ENCODE measurements at regions not wholly inside any gene's neighbourhood (a gene's known extent, or its start where the extent isn't known, plus 50 kb on each side); places are given as distances from the start of the nearest gene placed in this dataset.

DNA sequence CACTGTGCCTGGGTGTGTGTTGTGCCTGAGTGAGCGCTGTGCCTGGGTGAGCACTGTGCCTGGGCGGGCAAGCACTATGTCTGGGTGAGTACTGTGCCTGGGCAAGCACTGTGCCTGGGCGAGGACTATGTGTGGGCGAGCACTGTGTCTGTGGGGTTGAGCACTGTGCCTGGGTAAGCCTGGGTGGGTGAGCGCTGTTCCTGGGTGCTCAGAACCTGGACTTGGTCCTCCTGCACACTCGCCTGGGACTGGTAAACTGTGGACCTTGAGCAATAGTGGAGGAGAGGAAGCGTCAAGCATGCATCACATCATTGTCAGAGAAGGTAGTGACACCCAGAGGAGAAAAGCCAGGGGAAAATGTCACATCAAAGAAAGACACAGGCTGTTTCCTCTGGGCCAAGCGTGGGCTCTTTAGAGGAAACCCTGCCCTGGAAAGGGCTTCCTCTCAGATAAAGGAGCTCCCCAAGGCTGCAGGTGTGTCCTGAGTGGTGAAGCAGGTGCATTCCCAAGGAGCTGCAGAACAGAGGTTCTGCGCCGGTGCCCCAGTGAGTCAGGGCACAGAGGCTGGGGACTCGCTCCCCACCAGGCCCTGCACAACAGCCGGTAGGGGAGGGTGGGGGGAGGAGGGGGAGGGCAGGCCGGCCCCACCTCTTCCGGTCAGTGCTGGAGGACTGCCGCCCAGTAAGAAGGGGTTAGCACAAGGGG is 141.2 kb downstream of the TEX29 start:
- 44 to 61% (median 50%) methylated on average over 7 to 15 of the region's 15 CpGs for WGBS, 5 donors
- TF ChIP-seq EP300 (IDR thresholded peaks at IDR 0.05) (no peak), POLR2AphosphoS5 (IDR thresholded peaks at IDR 0.05) (no peak), POLR2A (IDR thresholded peaks at IDR 0.05) (no peak)
- TF ChIP-seq, protein P1, sequence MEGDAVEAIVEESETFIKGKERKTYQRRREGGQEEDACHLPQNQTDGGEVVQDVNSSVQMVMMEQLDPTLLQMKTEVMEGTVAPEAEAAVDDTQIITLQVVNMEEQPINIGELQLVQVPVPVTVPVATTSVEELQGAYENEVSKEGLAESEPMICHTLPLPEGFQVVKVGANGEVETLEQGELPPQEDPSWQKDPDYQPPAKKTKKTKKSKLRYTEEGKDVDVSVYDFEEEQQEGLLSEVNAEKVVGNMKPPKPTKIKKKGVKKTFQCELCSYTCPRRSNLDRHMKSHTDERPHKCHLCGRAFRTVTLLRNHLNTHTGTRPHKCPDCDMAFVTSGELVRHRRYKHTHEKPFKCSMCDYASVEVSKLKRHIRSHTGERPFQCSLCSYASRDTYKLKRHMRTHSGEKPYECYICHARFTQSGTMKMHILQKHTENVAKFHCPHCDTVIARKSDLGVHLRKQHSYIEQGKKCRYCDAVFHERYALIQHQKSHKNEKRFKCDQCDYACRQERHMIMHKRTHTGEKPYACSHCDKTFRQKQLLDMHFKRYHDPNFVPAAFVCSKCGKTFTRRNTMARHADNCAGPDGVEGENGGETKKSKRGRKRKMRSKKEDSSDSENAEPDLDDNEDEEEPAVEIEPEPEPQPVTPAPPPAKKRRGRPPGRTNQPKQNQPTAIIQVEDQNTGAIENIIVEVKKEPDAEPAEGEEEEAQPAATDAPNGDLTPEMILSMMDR (IDR thresholded peaks at IDR 0.05): no peak
- DNase-seq: no peak
- H3K4me1 ChIP-seq: peaks cover 0 to 3% (median 0%) of the 10 kb centered on the region in 4 donors
- H3K36me3 ChIP-seq: no peaks in the 10 kb centered on the region
- intact Hi-C loops (cut with DNase I; ENCODE audit: low total_unique reads): no loop called here
- peaks cover 0 to 79% (median 8%) of the 10 kb centered on the region in 3 donors for H3K27me3 ChIP-seq
- H3K4me3 ChIP-seq: no peak overlapping the region
- no peak overlapping the region for H3K27ac ChIP-seq
- H3K9me3 ChIP-seq: peaks cover 0 to 6% (median 3%) of the 10 kb centered on the region in 4 donors

- DNase-seq: no peak
- Histone ChIP-seq H3K27ac (no peak overlapping the region), H3K27me3 (peaks cover 0 to 81% (median 8%) of the 10 kb centered on the region in 3 donors), H3K9me3 (peaks cover 0 to 6% (median 3%) of the 10 kb centered on the region in 4 donors), H3K4me1 (peaks cover 0 to 3% (median 0%) of the 10 kb centered on the region in 4 donors), H3K36me3 (no peaks in the 10 kb centered on the region), H3K4me3 (no peak overlapping the region)
- no peak for TF ChIP-seq POLR2A (IDR thresholded peaks at IDR 0.05)
- TF ChIP-seq EP300 (IDR thresholded peaks at IDR 0.05): no peak
- TF ChIP-seq POLR2AphosphoS5 (IDR thresholded peaks at IDR 0.05): no peak
- TF ChIP-seq, protein P1 (IDR thresholded peaks at IDR 0.05): no peak
- intact Hi-C loops (cut with DNase I; ENCODE audit: low total_unique reads): no loop called here
- WGBS, 5 donors: 79 to 82% (median 80%) methylated on average over 14 of the region's 14 CpGs
Observed at GRCh38 chr13:111462221-111462764, 141.9 kb downstream of the TEX29 start.

GRCh38 chr13:111462944-111463343 is 142.5 kb downstream of the TEX29 start:
- 74 to 84% (median 76%) methylated on average over 6 of the region's 6 CpGs for WGBS, 5 donors
- peaks cover 0 to 82% (median 8%) of the 10 kb centered on the region in 3 donors for H3K27me3 ChIP-seq

DNA sequence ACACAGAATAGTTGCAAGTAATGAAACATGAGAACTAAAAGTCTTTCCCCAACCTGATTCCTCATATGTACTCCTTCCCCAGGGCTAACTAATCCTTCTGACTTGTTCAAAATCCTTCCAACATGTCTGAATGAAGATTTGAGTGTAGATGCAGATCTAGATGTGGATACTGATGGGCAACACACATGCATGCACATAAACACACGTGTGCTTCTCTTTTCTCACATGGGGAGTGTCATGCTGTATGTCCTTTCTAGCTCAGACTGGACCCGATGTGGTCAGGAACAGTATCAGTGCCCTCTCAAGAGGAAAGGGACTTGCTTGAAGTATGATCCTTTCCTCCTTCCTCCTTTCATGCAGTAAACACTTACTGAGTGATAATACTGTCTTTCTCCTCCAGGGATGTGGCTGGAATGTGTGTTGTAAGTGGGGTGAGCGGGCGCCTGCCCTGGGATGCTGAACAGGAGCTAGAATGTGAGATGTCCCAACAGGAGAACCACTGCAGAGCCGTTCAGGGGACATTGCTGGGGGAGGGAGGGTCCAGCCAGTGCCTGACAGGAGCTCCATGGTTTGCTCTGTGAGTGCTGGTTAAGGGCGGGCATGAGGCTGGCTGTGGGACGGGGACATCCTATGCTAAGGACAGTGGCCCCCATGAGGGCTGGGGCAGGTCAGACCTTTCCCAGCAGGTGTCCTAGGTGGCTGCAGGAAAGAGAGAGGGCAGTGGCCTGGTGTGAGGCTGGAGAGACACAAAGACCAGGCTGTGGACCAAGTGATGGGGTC is 146.9 kb downstream of the TEX29 start:
- DNase-seq: no peak
- Histone ChIP-seq H3K4me3 (no peak overlapping the region), H3K36me3 (no peaks in the 10 kb centered on the region), H3K4me1 (no peaks in the 10 kb centered on the region), H3K9me3 (peaks cover 0 to 6% (median 3%) of the 10 kb centered on the region in 4 donors), H3K27me3 (peaks cover 0 to 79% (median 4%) of the 10 kb centered on the region in 3 donors), H3K27ac (no peak overlapping the region)
- intact Hi-C loops (cut with DNase I; ENCODE audit: low total_unique reads): no loop called here
- TF ChIP-seq, protein P1 (IDR thresholded peaks at IDR 0.05): no peak
- TF ChIP-seq EP300 (IDR thresholded peaks at IDR 0.05) (no peak), POLR2A (IDR thresholded peaks at IDR 0.05) (no peak), POLR2AphosphoS5 (IDR thresholded peaks at IDR 0.05) (no peak)
- WGBS, 5 donors: 72 to 79% (median 75%) methylated on average over 7 of the region's 7 CpGs

More at GRCh38 chr13:111462944-111463343, 142.5 kb downstream of the TEX29 start:
- TF ChIP-seq, protein P1 (IDR thresholded peaks at IDR 0.05): no peak
- TF ChIP-seq POLR2AphosphoS5 (IDR thresholded peaks at IDR 0.05): no peak
- H3K4me1 ChIP-seq: peaks cover 0 to 3% (median 0%) of the 10 kb centered on the region in 4 donors
- intact Hi-C loops (cut with DNase I; ENCODE audit: low total_unique reads): no loop called here
- no peak for DNase-seq
- H3K4me3 ChIP-seq: no peak overlapping the region
- no peaks in the 10 kb centered on the region for H3K36me3 ChIP-seq
- H3K9me3 ChIP-seq: peaks cover 0 to 6% (median 3%) of the 10 kb centered on the region in 4 donors
- no peak overlapping the region for H3K27ac ChIP-seq

Data from stomach (tissue), 8 donors.